SHP77 (cell line): ENCODE measurements at regions not wholly inside any gene's neighbourhood (a gene's known extent, or its start where the extent isn't known, plus 50 kb on each side); places are given as distances from the start of the nearest gene placed in this dataset.

Source experiments
- DNase-seq, 2 experiments: peaks; one replicate each; lab custom pipeline; 2025; lab: John Stamatoyannopoulos, UW

GRCh38 chr14:49016381-49016780 is 569.8 kb downstream of the RPS29 start:
- DNase-seq: no peak

GRCh38 chr14:49014476-49014875 is 571.7 kb downstream of the RPS29 start:
- no peak for DNase-seq

GRCh38 chr14:49008363-49008762 is 577.8 kb downstream of the RPS29 start:
- DNase-seq: no peak

DNA sequence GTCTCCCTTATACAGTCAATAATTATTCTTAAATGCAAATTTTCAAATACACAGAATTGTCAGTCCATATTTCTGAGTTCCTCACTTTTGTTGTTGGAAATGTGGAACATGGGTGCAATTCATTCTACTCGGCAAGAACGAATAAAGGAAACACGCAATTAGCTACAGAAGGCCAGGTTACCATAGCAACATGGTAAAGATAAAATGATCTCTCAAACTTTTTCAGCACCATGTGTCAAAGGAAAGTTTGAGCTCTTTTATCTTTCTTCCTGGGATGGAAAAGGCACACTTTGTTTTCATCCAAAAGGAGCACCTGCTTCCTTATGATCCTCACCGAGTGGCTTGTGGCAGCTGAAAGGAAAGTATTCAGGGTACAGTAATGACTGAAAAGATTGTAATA is 595.0 kb downstream of the RPS29 start:
- DNase-seq: no peak

GRCh38 chr14:48983351-48983888 is 602.8 kb downstream of the RPS29 start:
- DNase-seq: peak in 1 of 2 experiments; percentile 12

DNA sequence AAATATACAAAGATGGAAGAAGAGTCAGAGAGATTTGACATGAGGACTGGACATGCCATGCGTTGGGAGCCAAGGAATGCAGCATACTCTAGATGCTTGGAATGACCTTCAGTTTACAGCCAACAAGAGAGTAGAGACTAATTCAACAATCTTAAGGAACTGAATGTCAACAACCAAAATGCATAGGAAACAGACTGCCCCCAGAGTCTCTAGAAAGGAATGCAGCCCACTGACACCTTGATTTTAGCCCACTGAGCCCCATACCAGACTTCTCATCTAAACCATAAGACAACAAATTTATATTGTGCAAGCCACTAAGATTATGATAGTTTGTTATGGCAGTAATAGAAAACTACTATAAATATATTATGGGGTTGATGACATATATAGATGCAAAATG is 611.2 kb downstream of the RPS29 start:
- no peak for DNase-seq

DNA sequence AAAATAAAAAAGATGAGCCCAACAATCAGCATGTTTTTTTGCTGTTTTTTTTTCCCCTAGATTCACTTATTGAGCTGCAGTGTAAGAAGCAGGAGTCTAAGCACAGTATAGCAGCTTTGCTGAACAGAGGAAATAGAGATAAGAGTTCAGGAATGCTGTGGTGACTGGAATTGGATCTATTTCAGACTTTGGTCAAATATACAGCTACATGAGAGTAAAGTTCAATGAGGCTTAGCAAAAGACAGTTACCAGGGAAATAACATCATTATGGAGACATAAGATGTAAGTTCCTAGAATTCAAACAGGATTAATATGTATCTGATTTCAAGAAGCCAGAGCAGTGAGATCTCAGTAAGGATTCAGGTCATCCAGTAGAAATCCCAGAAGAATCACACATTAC is 613.0 kb downstream of the RPS29 start:
- DNase-seq: no peak

- DNase-seq: no peak
These were observed 615.2 kb downstream of the RPS29 start for GRCh38 chr14:48970943-48971342.

DNA sequence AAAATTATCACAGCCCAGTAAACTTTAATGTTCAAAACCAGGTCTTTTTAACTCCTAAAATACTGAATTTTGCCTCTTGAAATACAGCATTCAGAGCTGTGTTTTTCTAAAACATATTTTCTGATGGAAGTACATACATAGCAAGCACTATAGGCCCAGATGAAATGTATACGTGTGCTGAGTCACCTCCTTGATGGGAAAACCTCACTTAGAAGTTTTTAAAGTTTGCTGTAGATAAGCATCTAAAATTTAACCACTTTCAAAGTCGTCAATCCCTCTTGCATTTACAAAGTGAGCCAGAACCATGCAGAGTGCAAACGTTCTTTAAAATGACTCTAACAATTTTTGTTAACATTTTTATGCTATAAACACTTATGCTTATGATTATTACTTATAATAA is 618.8 kb downstream of the RPS29 start:
- no peak for DNase-seq

DNA sequence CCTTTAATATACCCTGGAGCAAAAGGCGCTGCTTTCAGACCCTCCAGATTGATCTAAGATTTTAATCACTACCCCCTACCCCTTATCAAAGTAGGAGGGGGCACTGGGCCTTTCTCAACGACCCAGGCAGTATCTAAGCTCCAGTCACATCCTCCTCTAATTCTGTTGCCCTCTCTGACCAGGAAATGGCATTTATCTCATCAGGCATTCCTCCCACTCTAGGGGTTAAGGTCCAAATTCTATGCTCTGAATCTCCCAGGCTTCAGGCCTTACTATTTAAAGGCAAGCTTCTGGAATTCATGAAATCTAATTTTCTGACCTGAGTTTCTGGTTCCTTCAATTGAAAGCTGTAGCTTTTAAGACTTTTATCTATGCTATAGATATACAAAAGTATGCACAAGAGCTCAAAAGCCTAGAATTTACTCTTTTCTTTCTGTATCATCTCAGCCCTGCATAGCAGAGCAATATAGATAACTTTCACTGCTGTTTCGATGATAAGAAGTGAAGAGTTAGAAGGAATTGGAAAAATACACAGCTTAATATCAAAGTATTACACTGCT is 622.9 kb downstream of the RPS29 start:
- no peak for DNase-seq

DNA sequence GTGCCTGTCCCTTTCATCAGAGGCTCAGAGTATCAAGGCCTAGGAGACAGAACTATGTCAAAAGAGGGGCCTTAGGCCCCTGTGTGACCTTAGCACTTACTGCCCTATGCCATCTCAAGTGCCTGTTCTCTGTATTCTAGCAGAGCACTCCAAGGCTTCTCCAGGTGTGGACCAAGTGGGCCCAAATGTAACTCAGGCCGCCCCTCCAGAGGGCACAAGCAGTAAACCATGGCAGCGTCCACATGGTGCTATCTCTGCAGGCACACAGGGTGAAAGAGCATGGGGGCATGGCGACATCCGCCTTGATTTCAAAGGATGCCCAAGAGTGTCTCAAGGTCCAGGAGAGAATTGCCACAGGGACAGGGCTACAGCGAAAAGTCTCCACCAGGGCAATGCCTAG is 628.7 kb downstream of the RPS29 start:
- no peak for DNase-seq

DNA sequence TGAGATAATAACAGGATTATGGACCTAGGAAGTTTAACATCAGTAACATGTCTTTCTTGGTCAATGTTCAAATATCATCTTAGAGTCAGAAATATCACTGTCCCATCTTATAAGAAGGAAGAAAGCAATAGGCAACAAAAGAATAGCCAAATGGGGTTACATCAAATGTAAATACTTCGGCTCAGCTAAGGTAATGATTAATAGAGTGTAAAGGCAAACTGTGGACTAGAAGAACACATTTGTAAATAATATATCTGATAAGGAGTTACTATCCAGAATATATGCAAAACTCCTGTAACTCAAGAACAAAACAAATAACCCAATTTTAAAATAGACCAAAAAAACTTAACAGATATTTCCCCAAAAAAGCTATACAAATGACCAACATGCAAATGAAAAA is 630.3 kb downstream of the RPS29 start:
- no peak for DNase-seq

DNA sequence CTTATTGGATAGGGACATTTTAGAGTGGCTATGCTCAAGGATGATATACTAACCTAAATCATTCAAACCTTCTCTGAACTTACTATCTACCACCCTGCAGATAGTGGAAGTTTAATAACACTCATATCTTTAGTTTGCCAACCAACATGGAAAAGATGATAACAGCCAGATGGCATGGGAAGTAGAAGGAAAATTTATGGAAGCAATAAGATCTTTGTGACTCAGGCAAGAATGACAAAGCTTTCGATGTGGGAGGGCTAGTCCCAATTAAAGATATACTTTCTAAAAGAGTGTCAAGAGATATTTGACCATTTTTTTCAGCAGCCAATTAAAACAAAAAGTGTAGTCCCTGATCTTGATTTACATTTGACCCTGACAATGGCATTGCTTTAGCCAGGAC is 631.7 kb downstream of the RPS29 start:
- DNase-seq: no peak

- DNase-seq: no peak
These were observed 641.4 kb downstream of the RPS29 start for GRCh38 chr14:48944809-48945208.

- no peak for DNase-seq
These were observed 642.3 kb downstream of the RPS29 start for GRCh38 chr14:48943913-48944312.

- DNase-seq: peak; percentile 28 to 80
These were observed 648.5 kb downstream of the RPS29 start for GRCh38 chr14:48937541-48938195.

DNA sequence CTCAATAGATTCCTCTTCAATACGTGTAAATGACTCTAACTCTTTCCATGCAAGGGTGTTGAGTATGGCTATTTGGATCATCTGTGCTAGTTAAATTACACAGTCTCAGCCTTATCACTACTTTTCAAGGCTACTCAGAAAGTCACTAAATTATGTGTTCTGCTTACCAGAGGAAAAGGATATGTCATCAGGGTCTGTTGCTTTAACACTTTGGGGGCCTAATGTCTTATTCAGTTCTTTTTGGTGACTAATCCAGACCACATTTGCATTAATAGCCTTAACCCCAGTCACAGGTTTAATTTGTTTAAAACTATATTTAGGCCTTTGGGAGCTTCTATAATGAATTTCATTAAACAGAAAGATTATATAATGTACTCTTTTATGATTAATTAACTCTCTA is 649.3 kb downstream of the RPS29 start:
- DNase-seq: no peak

GRCh38 chr14:48936362-48936761 is 649.8 kb downstream of the RPS29 start:
- DNase-seq: peak; percentile 18 to 51

- no peak for DNase-seq
These were observed 661.0 kb downstream of the RPS29 start for GRCh38 chr14:48925184-48925583.

DNA sequence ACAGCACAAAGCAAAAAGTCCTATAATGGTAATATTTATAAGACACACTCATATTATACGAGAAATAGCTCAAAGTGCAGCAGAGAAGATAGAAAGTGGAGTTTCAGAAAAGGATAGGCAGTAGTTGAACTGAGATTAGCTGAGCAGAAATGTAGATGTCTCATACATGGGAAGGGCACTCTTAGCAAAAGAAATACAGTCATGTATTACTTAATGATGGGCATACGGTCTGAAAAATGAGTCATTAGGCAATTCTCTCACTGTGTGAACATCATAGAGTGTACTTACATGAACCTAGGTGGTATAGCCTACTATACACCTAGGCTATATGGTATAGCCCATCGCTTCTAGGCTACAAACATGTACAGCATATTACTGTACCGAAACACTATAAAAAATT is 671.3 kb downstream of the RPS29 start:
- DNase-seq: no peak

DNA sequence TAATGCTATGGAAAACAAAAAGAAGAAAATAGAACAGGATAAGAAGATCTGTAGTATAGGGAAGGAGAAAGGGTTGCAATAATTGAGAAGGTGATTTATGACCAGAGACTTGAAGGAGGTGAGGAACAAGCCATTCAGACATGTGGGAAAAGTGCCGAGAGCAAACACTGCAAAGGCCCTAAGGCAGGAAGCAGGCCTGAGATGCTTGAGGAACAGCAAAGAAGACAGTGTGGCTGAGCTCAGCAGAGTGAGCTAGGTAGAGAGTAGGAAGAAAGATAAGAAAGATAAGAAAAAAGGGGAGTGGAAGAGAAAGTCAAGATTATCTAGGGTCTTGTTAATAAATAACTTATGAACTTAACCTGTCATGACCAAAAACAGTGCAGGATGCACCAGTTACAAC is 671.8 kb downstream of the RPS29 start:
- no peak for DNase-seq

GRCh38 chr14:48900565-48900964 is 685.6 kb downstream of the RPS29 start:
- DNase-seq: no peak

GRCh38 chr14:48890333-48890732 is 695.8 kb downstream of the RPS29 start:
- DNase-seq: no peak

- no peak for DNase-seq
These were observed 709.3 kb downstream of the RPS29 start for GRCh38 chr14:48876806-48877340.
